NCI-H2171 treated with DMSO at 0.1 percent for 48 hours (cell line): ENCODE measurements at regions not wholly inside any gene's neighbourhood (a gene's known extent, or its start where the extent isn't known, plus 50 kb on each side); places are given as distances from the start of the nearest gene placed in this dataset.

ENCODE experiments used
- DNase-seq: peaks from one replicate; lab custom pipeline; 2025; lab: John Stamatoyannopoulos, UW

DNA sequence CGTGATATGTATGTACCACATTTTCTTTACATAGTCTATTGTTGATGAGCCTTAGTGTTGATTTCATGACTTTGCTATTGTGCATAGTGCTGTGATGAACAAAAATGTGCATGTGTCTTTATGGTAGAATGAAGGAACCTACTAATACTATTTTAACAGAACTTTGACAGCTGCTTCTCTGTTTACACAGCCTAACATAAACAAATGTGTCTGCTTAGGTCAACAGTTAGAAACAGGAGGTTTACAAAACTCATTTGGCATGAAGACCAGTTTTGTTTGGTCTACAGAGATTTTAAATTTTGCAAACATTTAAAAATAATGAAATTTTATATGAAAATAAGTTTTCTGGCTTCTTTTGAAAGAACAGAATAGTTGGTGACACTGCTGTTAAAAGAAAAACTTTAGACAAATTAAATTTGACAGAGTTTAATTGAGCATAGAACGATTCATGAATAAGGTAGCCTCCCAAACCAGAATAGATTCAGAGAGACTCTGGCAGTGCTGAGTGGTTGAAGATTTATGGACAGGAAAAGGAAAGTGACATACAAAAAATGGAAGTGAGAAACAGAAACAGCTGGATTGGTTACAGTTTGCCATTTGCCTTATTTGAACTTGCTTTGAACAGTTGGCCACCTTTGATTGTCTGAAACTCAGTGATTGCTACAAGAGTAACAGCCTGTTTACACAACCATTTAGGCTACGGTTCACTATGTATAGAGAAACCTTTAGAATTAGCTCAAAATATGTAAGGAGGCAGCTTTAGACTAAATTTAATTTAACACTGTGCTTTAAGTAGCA lies 715.8 kb upstream of the HS3ST5 start:
- DNase-seq: peak; percentile 38

DNA sequence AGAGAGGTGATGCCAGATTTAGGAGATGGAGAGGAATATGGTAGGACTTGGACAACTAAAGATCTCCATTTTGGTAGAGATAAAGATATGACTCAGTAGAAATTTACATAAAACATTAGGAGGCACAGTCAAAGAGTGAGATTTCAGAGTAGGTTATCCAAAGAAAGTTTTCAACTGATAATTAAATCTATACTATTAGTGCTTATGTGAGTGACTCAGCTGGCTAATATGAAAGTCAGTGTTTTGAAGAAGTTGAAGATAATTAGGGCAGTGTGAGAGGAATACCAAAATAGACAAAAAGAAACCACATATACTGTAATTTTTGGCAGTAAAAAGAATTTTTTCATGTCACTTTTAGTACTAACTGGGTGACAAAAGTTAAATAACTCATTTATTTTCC lies 712.8 kb upstream of the HS3ST5 start:
- no peak for DNase-seq

- peak; percentile 51 for DNase-seq
These were observed 711.4 kb upstream of the HS3ST5 start for GRCh38 chr6:115054242-115054641.

DNA sequence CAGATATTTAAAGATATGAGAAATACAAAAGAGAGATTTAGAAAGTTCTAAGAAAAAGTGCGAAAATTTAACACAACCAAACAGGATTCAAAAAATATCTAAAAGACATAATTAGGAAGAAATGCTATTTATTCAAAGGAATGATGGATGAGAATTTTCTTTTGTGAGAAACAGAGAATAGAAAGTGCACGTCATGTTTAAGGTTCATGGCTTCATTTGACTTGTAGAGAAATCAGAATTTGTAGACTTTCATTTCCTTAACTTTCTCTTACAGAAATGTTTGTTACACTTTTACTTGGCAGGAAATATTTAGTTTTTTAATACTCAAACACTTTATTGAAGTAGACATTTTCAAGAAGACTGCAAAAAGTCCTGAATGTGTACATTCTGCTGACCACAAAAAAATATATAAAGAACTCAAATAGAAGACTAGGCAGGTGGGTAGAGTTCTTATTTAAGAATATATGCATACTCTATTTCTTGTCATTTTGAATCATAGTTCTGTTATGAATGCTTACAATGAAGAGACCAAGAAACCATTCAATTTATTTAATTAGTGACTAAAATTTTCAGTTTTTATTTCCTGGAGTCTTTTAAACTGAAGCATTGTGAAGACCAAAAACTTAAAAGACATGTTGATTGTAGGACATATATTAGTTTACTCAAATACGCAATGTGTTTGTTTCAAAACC lies 710.5 kb upstream of the HS3ST5 start:
- no peak for DNase-seq

DNA sequence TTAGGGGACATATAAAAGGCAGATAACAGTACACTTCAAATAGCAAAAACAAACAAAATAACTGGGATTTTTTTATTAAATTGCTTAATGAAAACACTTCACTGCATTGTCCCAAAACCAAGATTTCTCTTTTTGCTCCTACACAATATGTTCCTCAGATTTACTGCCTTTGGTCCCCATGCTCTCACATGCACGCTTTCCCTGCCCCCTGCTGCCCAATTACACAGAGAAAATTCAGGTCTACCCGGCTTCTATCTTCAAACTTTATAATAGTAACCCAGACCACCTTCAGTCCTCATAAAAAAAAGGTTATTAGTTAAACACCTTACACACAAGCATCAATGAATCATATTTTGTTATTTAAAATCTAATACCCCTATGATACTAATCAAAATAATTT lies 673.8 kb upstream of the HS3ST5 start:
- DNase-seq: no peak

GRCh38 chr6:115004982-115005381 lies 662.2 kb upstream of the HS3ST5 start:
- no peak for DNase-seq

DNA sequence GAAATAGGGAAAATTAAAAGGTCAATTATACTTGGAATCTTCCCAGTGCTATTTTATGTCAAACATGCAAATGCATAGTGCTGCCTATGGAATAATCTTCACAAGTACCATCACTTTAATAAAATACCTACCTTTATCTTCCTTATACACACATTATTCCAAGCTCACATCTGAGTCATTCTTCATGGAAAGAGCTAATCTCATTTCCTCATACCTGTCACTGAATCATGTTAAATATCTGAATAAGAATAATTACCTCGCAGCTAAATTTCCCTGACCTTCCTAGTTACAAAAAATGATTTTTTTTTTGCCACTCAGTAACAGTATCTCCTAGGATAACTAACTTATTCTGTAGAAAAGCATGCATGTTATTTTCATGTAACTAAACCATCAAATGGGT lies 661.4 kb upstream of the HS3ST5 start:
- DNase-seq: no peak

GRCh38 chr6:115001731-115002350 lies 659.0 kb upstream of the HS3ST5 start:
- no peak for DNase-seq

- DNase-seq: no peak
These were observed 657.9 kb upstream of the HS3ST5 start for GRCh38 chr6:115000736-115001135.

- DNase-seq: no peak
These were observed 655.7 kb upstream of the HS3ST5 start for GRCh38 chr6:114998492-114998891.

DNA sequence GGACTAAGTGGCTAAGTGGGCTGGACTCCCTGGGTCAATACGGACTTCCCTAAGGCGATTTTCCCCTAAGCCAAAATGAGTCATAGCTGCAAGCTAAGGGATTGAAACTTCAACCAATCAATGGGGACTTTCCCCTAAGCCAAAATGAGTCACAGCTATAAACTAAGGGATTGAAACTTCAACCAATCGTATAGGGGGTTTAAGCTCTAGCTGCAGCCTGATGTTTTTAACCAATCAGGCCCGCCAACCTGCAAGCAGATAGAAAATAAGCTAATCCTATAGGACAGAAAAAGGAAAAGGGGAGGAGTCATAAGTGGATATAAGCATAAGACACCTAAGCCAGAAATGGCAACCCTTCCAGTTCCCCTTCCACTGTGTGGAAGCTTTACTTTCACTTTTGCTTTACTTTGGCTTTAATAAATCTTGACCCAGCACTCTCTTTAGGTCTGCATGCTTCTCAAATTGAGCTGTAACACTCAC lies 655.0 kb upstream of the HS3ST5 start:
- no peak for DNase-seq

- DNase-seq: no peak
These were observed 652.7 kb upstream of the HS3ST5 start for GRCh38 chr6:114995526-114995925.

- no peak for DNase-seq
These were observed 646.6 kb upstream of the HS3ST5 start for GRCh38 chr6:114989279-114989964.

DNA sequence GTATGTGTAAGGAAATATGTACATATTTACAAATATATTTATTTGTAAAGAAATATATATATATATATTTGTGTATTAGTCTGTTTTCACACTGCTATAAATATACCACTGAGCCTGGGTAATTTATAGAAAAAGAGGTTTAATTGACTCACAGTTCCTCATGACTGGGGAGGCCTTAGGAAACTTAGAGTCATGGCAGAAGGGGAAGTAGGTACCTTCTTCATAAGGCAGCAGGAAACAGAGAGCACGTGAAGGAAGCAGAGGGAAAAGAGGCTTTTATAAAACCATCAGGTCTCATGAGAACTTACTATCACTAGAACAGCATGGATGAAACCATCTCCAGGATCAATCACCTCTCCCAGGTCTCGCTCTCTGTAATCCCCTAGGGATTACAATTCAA lies 644.5 kb upstream of the HS3ST5 start:
- DNase-seq: no peak

GRCh38 chr6:114955363-114955762 lies 612.5 kb upstream of the HS3ST5 start:
- no peak for DNase-seq

GRCh38 chr6:114952229-114952628 lies 609.4 kb upstream of the HS3ST5 start:
- DNase-seq: no peak

DNA sequence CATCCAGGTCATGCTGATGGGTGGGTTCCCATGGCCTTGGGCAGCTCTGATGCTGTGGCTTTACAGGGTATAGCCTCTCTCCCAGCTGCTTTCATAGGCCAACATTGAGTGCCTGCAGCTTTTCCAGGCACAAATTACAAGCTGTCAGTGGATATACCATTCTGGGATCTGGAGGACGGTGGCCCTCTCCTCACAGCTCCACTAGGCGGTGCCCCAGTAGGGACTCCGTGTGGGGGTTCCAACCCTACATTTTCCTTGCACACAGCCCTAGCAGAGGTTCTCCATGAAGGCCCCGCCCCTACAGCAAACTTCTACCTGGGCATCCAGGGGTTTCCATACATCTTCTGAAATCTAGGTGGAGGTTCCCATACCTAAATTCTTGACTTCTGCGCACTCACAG lies 602.6 kb upstream of the HS3ST5 start:
- no peak for DNase-seq

DNA sequence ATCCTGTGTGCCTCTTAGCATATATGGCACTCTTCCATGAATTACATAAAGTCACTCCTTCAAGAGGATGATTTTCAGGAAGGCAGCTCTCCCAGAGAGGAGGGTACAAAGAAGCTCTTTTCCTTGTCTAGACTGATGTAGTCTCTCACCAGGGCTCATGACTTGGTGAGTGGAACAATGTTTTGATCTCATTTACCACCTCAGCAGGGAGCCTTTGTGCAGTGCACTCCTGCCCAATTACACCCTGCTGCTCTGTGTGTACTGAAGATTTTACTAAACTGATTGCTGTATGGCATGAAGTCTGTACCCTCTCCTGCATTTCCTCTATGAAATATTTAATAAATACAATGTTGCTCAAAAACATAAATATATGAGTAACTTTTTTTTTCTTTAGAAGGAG lies 598.3 kb upstream of the HS3ST5 start:
- peak; percentile 21 for DNase-seq

GRCh38 chr6:114940181-114940580 lies 597.4 kb upstream of the HS3ST5 start:
- DNase-seq: no peak

DNA sequence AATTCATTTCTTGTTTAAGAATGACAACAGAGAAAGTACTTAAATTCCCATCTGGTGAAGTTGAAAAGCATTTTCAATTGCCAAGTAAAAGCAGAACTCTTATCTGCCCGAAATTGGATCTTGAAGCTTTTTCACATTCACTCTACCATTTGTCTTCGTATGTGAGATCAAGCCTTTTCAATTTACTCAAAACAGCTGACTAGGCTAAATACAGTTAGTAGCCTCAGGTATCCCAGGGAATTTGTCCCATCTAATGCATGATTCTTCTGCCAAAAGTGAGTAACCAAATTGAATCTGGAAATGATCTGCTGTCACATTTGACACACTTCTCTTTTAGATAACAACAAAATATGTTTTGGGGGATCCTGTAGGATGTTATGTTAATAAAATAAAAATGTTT lies 596.8 kb upstream of the HS3ST5 start:
- no peak for DNase-seq

- no peak for DNase-seq
These were observed 593.3 kb upstream of the HS3ST5 start for GRCh38 chr6:114936080-114936479.

- DNase-seq: no peak
These were observed 591.3 kb upstream of the HS3ST5 start for GRCh38 chr6:114934079-114934478.
